ENCODE measurements at regions not wholly inside any gene's neighbourhood (a gene's known extent, or its start where the extent isn't known, plus 50 kb on each side); places are given as distances from the start of the nearest gene placed in this dataset.
"Not testable (repeated sequence)": the region's sequence is repeated elsewhere in the genome, so short reads cannot be mapped to it uniquely, and the experiment has no call there.

- DNase-seq (no peak), ATAC-seq (no peak)
- no peaks in the 10 kb centered on the region for H3K9me3 Mint-ChIP-seq
- H3K27me3 Mint-ChIP-seq = no peaks in the 10 kb centered on the region
- H3K27ac Mint-ChIP-seq = no peak overlapping the region
- H3K4me3 Mint-ChIP-seq = no peak overlapping the region
- no peaks in the 10 kb centered on the region for H3K4me1 Mint-ChIP-seq
Measured at GRCh38 chr6:50945789-50946188, 127.1 kb downstream of the TFAP2B start.

DNA sequence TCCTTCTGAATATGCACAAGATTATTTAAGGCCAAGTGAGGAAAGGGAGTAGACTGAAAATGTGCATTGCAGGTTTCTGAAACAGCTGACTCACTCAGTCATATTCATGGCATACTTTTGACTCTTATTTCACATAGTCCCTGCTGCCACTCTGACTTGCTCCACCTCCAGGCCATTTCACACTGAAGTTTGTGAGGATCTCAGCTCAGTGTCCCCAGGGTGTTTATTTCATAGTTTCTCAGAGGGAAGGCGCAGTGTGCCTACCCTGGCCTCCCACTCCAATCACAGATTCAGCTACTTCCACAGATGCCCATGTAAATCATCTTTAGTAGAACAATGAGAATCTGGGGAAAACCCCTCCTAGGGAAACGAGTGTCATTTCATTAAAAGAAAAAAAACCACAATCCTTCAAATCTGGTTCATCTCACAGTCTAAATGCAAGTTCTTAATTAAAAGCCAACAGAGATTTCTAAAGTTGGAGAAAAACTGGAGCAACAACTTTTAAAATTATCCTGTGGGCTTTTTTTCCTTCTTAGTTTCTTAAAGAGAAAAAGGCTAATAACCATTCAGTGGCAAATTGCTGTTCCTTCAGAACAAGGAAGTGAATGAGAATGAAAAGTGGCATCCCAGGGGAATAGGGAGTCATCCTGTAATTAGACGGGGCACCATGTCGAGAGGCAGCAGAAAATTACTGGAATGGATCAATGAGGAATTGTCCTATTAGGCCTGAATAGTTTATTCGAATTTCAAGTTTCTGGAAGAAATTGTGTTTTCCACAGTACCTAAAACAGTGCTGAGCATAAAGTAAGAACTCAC lies 133.6 kb downstream of the TFAP2B start:
- no peaks in the 10 kb centered on the region for H3K27me3 Mint-ChIP-seq
- H3K4me1 Mint-ChIP-seq = no peaks in the 10 kb centered on the region
- DNase-seq (no peak), ATAC-seq (no peak)
- H3K4me3 Mint-ChIP-seq = no peak overlapping the region
- H3K9me3 Mint-ChIP-seq = no peaks in the 10 kb centered on the region
- H3K27ac Mint-ChIP-seq = no peak overlapping the region

DNA sequence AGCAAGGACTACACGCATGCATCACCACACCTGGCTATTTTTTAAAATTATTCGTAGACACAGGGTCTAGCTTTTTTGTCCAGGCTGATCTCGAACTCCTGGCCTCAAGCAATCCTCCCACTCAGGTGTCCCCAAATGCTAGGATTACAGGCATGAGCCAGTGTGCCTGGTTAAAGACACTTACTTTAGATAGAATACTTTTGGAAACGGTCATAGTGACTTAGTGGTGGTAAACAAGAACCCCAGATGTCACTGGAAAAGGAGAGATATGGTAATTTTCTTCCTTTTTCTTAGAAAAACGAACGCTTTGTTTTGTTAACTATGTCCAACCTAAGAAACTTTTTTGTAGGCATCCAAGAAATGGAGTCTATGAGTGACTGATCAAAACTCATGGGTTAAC lies 137.3 kb downstream of the TFAP2B start:
- DNase-seq = no peak
- ATAC-seq = no peak
- Mint-ChIP-seq H3K27ac (no peak overlapping the region), H3K4me3 (no peak overlapping the region), H3K9me3 (no peaks in the 10 kb centered on the region), H3K27me3 (no peaks in the 10 kb centered on the region), H3K4me1 (no peaks in the 10 kb centered on the region)

DNA sequence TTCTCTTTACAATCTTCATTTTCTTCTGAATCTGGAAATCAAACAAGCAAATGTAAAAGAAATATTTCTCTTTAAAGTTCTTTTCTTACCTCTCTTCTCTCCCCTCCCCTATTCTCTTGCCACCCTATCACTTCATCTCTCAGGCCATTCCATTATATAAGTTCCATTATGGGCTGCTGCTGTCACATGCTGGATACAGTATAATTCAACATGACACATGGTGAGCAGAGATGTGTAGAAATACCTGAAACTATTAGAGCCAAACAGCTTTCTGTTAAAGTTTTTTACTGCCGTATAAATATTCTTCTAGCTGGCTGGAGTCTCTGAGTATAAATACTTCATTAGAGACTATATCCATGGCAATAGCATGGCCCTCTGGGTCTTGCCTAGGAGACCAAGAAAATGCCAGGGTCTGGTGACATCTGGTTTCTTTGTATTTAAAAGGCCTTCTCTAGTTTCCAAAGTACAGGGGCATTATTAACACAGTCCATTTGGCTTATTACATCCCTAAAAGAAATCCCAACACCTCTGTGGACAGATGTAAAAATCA lies 139.6 kb downstream of the TFAP2B start:
- no peak overlapping the region for H3K4me3 Mint-ChIP-seq
- ATAC-seq (no peak), DNase-seq (no peak)
- no peaks in the 10 kb centered on the region for H3K4me1 Mint-ChIP-seq
- H3K9me3 Mint-ChIP-seq = no peaks in the 10 kb centered on the region
- H3K27me3 Mint-ChIP-seq = no peaks in the 10 kb centered on the region
- H3K27ac Mint-ChIP-seq = no peak overlapping the region

GRCh38 chr6:50959081-50959641 lies 140.5 kb downstream of the TFAP2B start:
- H3K9me3 Mint-ChIP-seq = no peaks in the 10 kb centered on the region
- no peak overlapping the region for H3K27ac Mint-ChIP-seq
- DNase-seq (no peak), ATAC-seq (no peak)
- no peaks in the 10 kb centered on the region for H3K4me1 Mint-ChIP-seq
- no peaks in the 10 kb centered on the region for H3K27me3 Mint-ChIP-seq
- no peak overlapping the region for H3K4me3 Mint-ChIP-seq

DNA sequence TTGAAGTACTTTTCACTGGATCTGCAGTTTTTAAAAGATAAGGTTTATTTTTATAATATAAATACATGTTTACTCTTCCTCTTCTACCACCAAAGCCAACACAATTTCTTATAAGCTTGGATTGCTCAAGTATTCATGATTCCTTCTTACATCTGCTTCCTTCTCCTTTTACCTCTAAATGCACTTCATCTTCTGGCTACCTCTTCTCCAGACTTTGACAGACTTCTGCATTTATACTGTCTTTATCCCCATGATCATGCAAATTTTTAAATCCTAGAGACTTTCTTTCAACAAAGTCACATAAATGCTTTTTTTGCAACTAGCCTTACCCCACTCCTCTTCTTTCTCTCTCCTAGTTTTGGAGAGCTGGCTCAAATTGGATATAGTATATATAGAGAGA lies 142.9 kb downstream of the TFAP2B start:
- no peaks in the 10 kb centered on the region for H3K9me3 Mint-ChIP-seq
- H3K4me3 Mint-ChIP-seq = no peak overlapping the region
- H3K27ac Mint-ChIP-seq = no peak overlapping the region
- no peaks in the 10 kb centered on the region for H3K27me3 Mint-ChIP-seq
- DNase-seq = no peak
- no peaks in the 10 kb centered on the region for H3K4me1 Mint-ChIP-seq
- ATAC-seq = no peak

DNA sequence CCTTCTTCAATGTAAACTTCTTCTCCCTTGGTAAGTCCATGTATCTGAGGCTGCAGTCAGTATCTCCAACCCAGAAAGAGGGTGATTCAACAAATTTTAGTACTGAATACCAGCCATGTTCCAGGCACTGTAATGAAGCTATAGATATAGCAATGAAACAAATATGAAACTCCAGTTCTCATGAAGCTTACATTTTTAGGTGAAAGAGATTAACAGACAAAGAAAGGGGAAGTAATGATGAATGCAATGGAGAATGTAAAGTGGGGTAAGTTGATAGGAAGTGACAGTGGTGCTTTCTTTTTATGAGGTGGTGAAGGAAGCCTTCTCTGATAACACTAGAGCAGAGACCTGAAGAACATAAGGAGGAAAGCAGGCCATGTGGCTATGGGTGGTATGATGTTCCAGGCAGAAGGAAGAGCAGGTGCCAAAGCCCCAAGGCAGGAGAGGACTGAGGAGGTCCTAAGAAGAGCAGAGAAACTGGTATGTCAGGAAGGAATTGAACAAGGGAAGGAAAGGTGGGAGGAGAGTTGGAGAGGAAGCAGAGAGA lies 143.6 kb downstream of the TFAP2B start:
- ATAC-seq = no peak
- H3K4me1 Mint-ChIP-seq = no peaks in the 10 kb centered on the region
- H3K27ac Mint-ChIP-seq = no peak overlapping the region
- no peak overlapping the region for H3K4me3 Mint-ChIP-seq
- no peak for DNase-seq
- H3K27me3 Mint-ChIP-seq = no peaks in the 10 kb centered on the region
- no peaks in the 10 kb centered on the region for H3K9me3 Mint-ChIP-seq

- no peaks in the 10 kb centered on the region for H3K27me3 Mint-ChIP-seq
- H3K4me1 Mint-ChIP-seq = no peaks in the 10 kb centered on the region
- ATAC-seq (no peak), DNase-seq (no peak)
- H3K27ac Mint-ChIP-seq = no peak overlapping the region
- H3K4me3 Mint-ChIP-seq = no peak overlapping the region
- no peaks in the 10 kb centered on the region for H3K9me3 Mint-ChIP-seq
Measured at GRCh38 chr6:50963952-50964351, 145.3 kb downstream of the TFAP2B start.

DNA sequence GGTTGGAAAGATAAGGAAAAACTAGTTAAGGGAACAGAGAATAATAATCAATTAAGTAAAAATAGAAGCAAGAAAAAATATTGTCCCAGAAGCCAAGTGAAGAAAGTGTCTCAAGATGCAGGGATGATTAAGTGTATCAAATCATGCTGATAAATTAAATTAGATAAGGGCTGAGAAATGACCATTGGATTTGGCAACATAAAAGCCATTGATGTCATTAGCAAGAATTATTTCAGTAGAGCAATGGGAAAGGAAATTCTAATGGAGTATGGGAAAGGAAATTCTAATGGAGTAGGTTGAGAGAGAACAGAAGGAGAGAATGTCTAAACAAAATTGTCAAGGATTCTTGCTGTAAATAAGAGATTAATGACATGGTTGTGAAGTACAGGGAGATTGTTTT lies 146.8 kb downstream of the TFAP2B start:
- ATAC-seq = no peak
- no peaks in the 10 kb centered on the region for H3K9me3 Mint-ChIP-seq
- DNase-seq = no peak
- H3K27me3 Mint-ChIP-seq = no peaks in the 10 kb centered on the region
- H3K4me1 Mint-ChIP-seq = no peaks in the 10 kb centered on the region
- H3K4me3 Mint-ChIP-seq = no peak overlapping the region
- no peak overlapping the region for H3K27ac Mint-ChIP-seq

DNA sequence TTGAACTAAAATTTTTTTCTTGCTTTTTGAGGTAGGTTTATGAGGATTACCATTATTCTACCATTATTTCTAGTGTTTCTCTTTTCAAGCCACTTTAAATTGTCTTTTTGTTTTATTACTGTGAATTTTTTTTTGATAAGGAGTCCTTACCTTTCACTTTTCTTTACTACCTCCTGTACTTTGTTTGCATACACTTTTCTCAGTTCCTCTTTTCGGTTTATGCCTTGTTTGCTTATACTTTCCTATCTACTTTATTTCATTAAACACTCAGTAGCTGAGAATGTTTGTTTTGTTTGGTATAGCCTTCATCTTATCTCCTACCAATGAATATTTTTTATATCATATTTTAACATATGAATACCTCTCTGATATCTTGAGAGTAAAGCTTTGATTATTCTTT lies 147.9 kb downstream of the TFAP2B start:
- H3K9me3 Mint-ChIP-seq = no peaks in the 10 kb centered on the region
- no peak overlapping the region for H3K27ac Mint-ChIP-seq
- H3K4me1 Mint-ChIP-seq = no peaks in the 10 kb centered on the region
- H3K4me3 Mint-ChIP-seq = no peak overlapping the region
- no peaks in the 10 kb centered on the region for H3K27me3 Mint-ChIP-seq
- DNase-seq (no peak), ATAC-seq (no peak)

DNA sequence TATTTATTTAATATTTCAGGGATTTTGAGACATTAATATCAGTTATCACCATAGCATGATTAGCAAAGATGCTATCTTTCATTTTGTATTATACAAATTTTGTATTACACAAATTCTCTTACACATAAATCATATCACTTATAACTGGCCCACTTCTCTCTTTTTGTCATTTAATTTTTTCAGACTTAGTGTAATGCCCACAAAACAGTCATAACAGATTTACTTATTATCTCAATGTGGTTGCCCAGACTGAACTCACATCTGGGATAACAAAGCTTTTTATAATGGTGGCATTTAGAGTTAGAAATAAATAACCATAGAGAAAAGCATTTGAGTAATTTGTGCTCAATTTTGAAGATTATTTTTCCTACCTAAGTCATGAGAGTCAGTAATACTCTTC lies 148.3 kb downstream of the TFAP2B start:
- no peaks in the 10 kb centered on the region for H3K9me3 Mint-ChIP-seq
- no peaks in the 10 kb centered on the region for H3K4me1 Mint-ChIP-seq
- H3K27me3 Mint-ChIP-seq = no peaks in the 10 kb centered on the region
- H3K4me3 Mint-ChIP-seq = no peak overlapping the region
- no peak overlapping the region for H3K27ac Mint-ChIP-seq
- DNase-seq (no peak), ATAC-seq (no peak)

GRCh38 chr6:50968246-50968645 lies 149.6 kb downstream of the TFAP2B start:
- H3K4me1 Mint-ChIP-seq = not testable (repeated sequence)

GRCh38 chr6:50970908-50971307 lies 152.2 kb downstream of the TFAP2B start:
- no peaks in the 10 kb centered on the region for H3K27me3 Mint-ChIP-seq
- ATAC-seq = no peak
- no peak overlapping the region for H3K4me3 Mint-ChIP-seq
- no peak for DNase-seq
- no peaks in the 10 kb centered on the region for H3K9me3 Mint-ChIP-seq
- H3K27ac Mint-ChIP-seq = no peak overlapping the region
- no peaks in the 10 kb centered on the region for H3K4me1 Mint-ChIP-seq

More at GRCh38 chr6:50968246-50968645, 149.6 kb downstream of the TFAP2B start:
- ATAC-seq, DNase-seq, H3K27ac Mint-ChIP-seq, H3K4me3 Mint-ChIP-seq, H3K27me3 Mint-ChIP-seq, H3K9me3 Mint-ChIP-seq: not testable (repeated sequence)

- no peaks in the 10 kb centered on the region for H3K4me1 Mint-ChIP-seq
- H3K27ac Mint-ChIP-seq = no peak overlapping the region
- DNase-seq = no peak
- no peak overlapping the region for H3K4me3 Mint-ChIP-seq
- no peaks in the 10 kb centered on the region for H3K9me3 Mint-ChIP-seq
- H3K27me3 Mint-ChIP-seq = no peaks in the 10 kb centered on the region
- ATAC-seq = no peak
Measured at GRCh38 chr6:50973464-50973863, 154.8 kb downstream of the TFAP2B start.

GRCh38 chr6:50974319-50974718 lies 155.6 kb downstream of the TFAP2B start:
- Mint-ChIP-seq H3K27me3 (no peaks in the 10 kb centered on the region), H3K4me3 (no peak overlapping the region), H3K9me3 (no peaks in the 10 kb centered on the region), H3K4me1 (no peaks in the 10 kb centered on the region), H3K27ac (no peak overlapping the region)
- DNase-seq (no peak), ATAC-seq (no peak)

- no peak for ATAC-seq
- H3K27me3 Mint-ChIP-seq = no peaks in the 10 kb centered on the region
Measured at GRCh38 chr6:50975216-50975615, 156.5 kb downstream of the TFAP2B start.

More at GRCh38 chr6:50975216-50975615, 156.5 kb downstream of the TFAP2B start:
- Mint-ChIP-seq H3K27ac (no peak overlapping the region), H3K9me3 (no peaks in the 10 kb centered on the region), H3K4me1 (no peaks in the 10 kb centered on the region), H3K4me3 (no peak overlapping the region)
- no peak for DNase-seq
